CD14-positive monocyte (primary cell): ENCODE measurements at regions not wholly inside any gene's neighbourhood (a gene's known extent, or its start where the extent isn't known, plus 50 kb on each side); places are given as distances from the start of the nearest gene placed in this dataset.

ENCODE experiments used
- DNase-seq, 3 donors: peaks; one replicate each; pipeline ENCODE4 v3.0.0-alpha.2; 2011 to 2022
- H2AFZ ChIP-seq: 2 replicates; pipeline ENCODE4 v1.6.0; 2012; ENCODE audit warnings: mild to moderate bottlenecking, low read depth, low read length, inconsistent platforms; ENCODE audit not compliant: insufficient read depth, poor library complexity, severe bottlenecking
- H3K27ac ChIP-seq, 2 donors: 1 replicate in 1 of 2; 2 replicates in 1 of 2; pipeline ENCODE4 v1.5.1; 2012 to 2013; ENCODE audit warnings: low read length in 2 of 2, control low read depth in 1 of 2, inconsistent platforms in 1 of 2, low read depth in 1 of 2, mild to moderate bottlenecking in 1 of 2
- H3K27me3 ChIP-seq, 2 donors: one replicate each; pipeline versions ENCODE4 v1.6.0 to v1.6.1; 2011 to 2013; ENCODE audit warnings: low read length in 2 of 2; ENCODE audit not compliant: control insufficient read depth in 2 of 2, insufficient read depth in 2 of 2
- H3K36me3 ChIP-seq, 2 donors: replicated peaks in 1 of 2; 1 replicate in 1 of 2; 2 replicates in 1 of 2; pipeline versions ENCODE4 v1.5.1 to v1.6.1; 2012 to 2013; ENCODE audit warnings: low read length in 2 of 2, control low read depth in 1 of 2, inconsistent platforms in 1 of 2, mild to moderate bottlenecking in 1 of 2; ENCODE audit not compliant: insufficient read depth in 2 of 2, control insufficient read depth in 1 of 2
- H3K4me1 ChIP-seq, 2 donors: 1 replicate in 1 of 2; 2 replicates in 1 of 2; pipeline versions ENCODE4 v1.5.1 to v1.6.1; 2012 to 2013; ENCODE audit warnings: low read length in 2 of 2, control low read depth in 1 of 2, inconsistent platforms in 1 of 2, mild to moderate bottlenecking in 1 of 2, moderate library complexity in 1 of 2; ENCODE audit not compliant: insufficient read depth in 2 of 2, control insufficient read depth in 1 of 2
- H3K4me2 ChIP-seq: replicated peaks from 2 replicates; pipeline ENCODE3; 2012; ENCODE audit warnings: low read length, moderate library complexity, mild to moderate bottlenecking; ENCODE audit not compliant: poor library complexity, severe bottlenecking; ENCODE audit errors: extremely low read depth
- H3K4me3 ChIP-seq, 3 experiments: fragments of 200-600 bp in 1 of 3; sonication (generic) in 1 of 3; replicated peaks in 1 of 3; 1 replicate in 2 of 3; 2 replicates in 1 of 3; pipeline ENCODE4 v1.5.1; 2011 to 2013; ENCODE audit warnings: low read length in 3 of 3, mild to moderate bottlenecking in 3 of 3, control low read depth in 2 of 3, low read depth in 2 of 3, inconsistent platforms in 1 of 3, moderate library complexity in 1 of 3
- H3K79me2 ChIP-seq: 2 replicates; pipeline ENCODE4 v1.6.0; 2012; ENCODE audit warnings: mild to moderate bottlenecking, control low read depth, inconsistent platforms, low read length, moderate library complexity; ENCODE audit not compliant: insufficient read depth
- H3K9ac ChIP-seq: 2 replicates; pipeline ENCODE4 v1.6.0; 2017; ENCODE audit warnings: low read length, mild to moderate bottlenecking; ENCODE audit not compliant: insufficient read depth, poor library complexity, severe bottlenecking
- H3K9me3 ChIP-seq, 2 donors: replicated peaks in 1 of 2; 1 replicate in 1 of 2; 2 replicates in 1 of 2; pipeline versions ENCODE4 v1.5.1 to v1.6.1; 2012 to 2013; ENCODE audit warnings: low read length in 2 of 2, control low read depth in 1 of 2; ENCODE audit not compliant: control insufficient read depth in 1 of 2, insufficient read depth in 1 of 2
- H4K20me1 ChIP-seq: 2 replicates; pipeline ENCODE4 v1.6.0; 2012; ENCODE audit warnings: mild to moderate bottlenecking, low read length, control low read depth, moderate library complexity; ENCODE audit not compliant: insufficient read depth
- H3K27ac Mint-ChIP-seq, 7 donors: one replicate each; pipeline ENCODE4 v1.8.0; 2020; ENCODE audit warnings: mild to moderate bottlenecking in 7 of 7, mixed read lengths in 7 of 7, moderate library complexity in 6 of 7, inconsistent platforms in 2 of 7
- H3K27me3 Mint-ChIP-seq, 3 donors: one replicate each; pipeline ENCODE4 v1.8.0; 2021 to 2022; ENCODE audit warnings: low read depth in 3 of 3, mild to moderate bottlenecking in 3 of 3, mixed read lengths in 3 of 3, moderate library complexity in 3 of 3, inconsistent platforms in 1 of 3
- H3K36me3 Mint-ChIP-seq, 2 donors: one replicate each; pipeline ENCODE4 v1.8.0; 2020; ENCODE audit warnings: mixed read lengths in 2 of 2, inconsistent platforms in 1 of 2, mild to moderate bottlenecking in 1 of 2
- H3K4me1 Mint-ChIP-seq: one replicate; pipeline ENCODE4 v1.8.0; 2020; ENCODE audit warnings: mild to moderate bottlenecking, mixed read lengths
- H3K4me3 Mint-ChIP-seq, 2 donors: one replicate each; pipeline ENCODE4 v1.8.0; 2020; ENCODE audit warnings: mild to moderate bottlenecking in 2 of 2, mixed read lengths in 2 of 2, moderate library complexity in 1 of 2
- H3K9me3 Mint-ChIP-seq, 7 donors: one replicate each; pipeline ENCODE4 v1.8.0; 2020 to 2022; ENCODE audit warnings: mixed read lengths in 7 of 7, mild to moderate bottlenecking in 6 of 7, moderate library complexity in 6 of 7, inconsistent platforms in 2 of 7
- CTCF ChIP-seq: fragments of 200-600 bp; IDR thresholded peaks from one replicate; pipeline ENCODE4 v1.8.0; 2022; ENCODE audit warnings: antibody characterized with exemption, mild to moderate bottlenecking
- WGBS: methylation state at CpG from one replicate; pipeline ENCODE4 v1.1.5; 2013; ENCODE audit warnings: missing lambda C conversion rate; ENCODE audit not compliant: insufficient coverage; 5-methylcytosine and 5-hydroxymethylcytosine counted together
- intact Hi-C, 2 donors: fragments of 100-400 bp; cut with micrococcal nuclease; formaldehyde crosslinking; loops; one replicate each; pipeline versions ENCODE4 v1.15.0 to v1.15.1; 2023

- intact Hi-C loops = no loop called here
- Histone ChIP-seq H4K20me1 (no peaks in the 10 kb centered on the region), H3K27ac (no peak overlapping the region), H3K9me3 (peaks cover 88 to 90% of the 10 kb centered on the region in 2 donors), H2AFZ (no peak overlapping the region), H3K79me2 (no peaks in the 10 kb centered on the region), H3K4me3 (no peak overlapping the region), H3K27me3 (no peaks in the 10 kb centered on the region), H3K9ac (no peak overlapping the region), H3K4me1 (no peaks in the 10 kb centered on the region), H3K36me3 (no peaks in the 10 kb centered on the region), H3K4me2 (no peak overlapping the region)
- Mint-ChIP-seq H3K27me3 (peaks cover 0 to 3% (median 2%) of the 10 kb centered on the region in 3 donors), H3K4me1 (no peaks in the 10 kb centered on the region), H3K27ac (no peak overlapping the region), H3K4me3 (no peak overlapping the region), H3K36me3 (no peaks in the 10 kb centered on the region), H3K9me3 (peaks cover 56 to 98% (median 82%) of the 10 kb centered on the region in 7 donors)
- no peak for DNase-seq
- WGBS = 98% methylated on average over 6 of the region's 8 CpGs
- no peak for TF ChIP-seq CTCF
Measured at GRCh38 chr15:25248583-25249235, 190.1 kb downstream of the UBE3A start.

- no peaks in the 10 kb centered on the region for H3K4me1 ChIP-seq
- H3K4me1 Mint-ChIP-seq = no peaks in the 10 kb centered on the region
- WGBS = 94% methylated on average over 11 of the region's 13 CpGs
- H3K9me3 ChIP-seq = peaks cover 84 to 87% of the 10 kb centered on the region in 2 donors
- H3K9me3 Mint-ChIP-seq = peaks cover 53 to 94% (median 78%) of the 10 kb centered on the region in 7 donors
- no peaks in the 10 kb centered on the region for H3K36me3 Mint-ChIP-seq
- no peak for TF ChIP-seq CTCF
- no peaks in the 10 kb centered on the region for H3K27me3 ChIP-seq
- H3K4me3 ChIP-seq = no peak overlapping the region
- no peak overlapping the region for H2AFZ ChIP-seq
- H3K4me3 Mint-ChIP-seq = no peak overlapping the region
- no peak overlapping the region for H3K9ac ChIP-seq
- H3K79me2 ChIP-seq = no peaks in the 10 kb centered on the region
- peaks cover 0 to 3% (median 2%) of the 10 kb centered on the region in 3 donors for H3K27me3 Mint-ChIP-seq
- DNase-seq = no peak
- no peak overlapping the region for H3K27ac ChIP-seq
- no peak overlapping the region for H3K27ac Mint-ChIP-seq
- H4K20me1 ChIP-seq = no peaks in the 10 kb centered on the region
- H3K36me3 ChIP-seq = no peaks in the 10 kb centered on the region
- intact Hi-C loops = no loop called here
- H3K4me2 ChIP-seq = no peak overlapping the region
Measured at GRCh38 chr15:25249236-25250010, 189.4 kb downstream of the UBE3A start.
